Glomerular endothelial cell (primary cell): ENCODE measurements at regions not wholly inside any gene's neighbourhood (a gene's known extent, or its start where the extent isn't known, plus 50 kb on each side); places are given as distances from the start of the nearest gene placed in this dataset.
A peak's percentile ranks its signal among the peaks of the same experiment; 100 is the strongest.
"Not testable (repeated sequence)": the region's sequence is repeated elsewhere in the genome, so short reads cannot be mapped to it uniquely, and the experiment has no call there.

Experiments used
- DNase-seq: peaks from one replicate; pipeline ENCODE4 v3.0.0-alpha.2; 2011; ENCODE audit warnings: low read depth, low spot score; ENCODE audit errors: extremely low read depth

GRCh38 chr7:106747804-106748203, 86.8 kb upstream of the CCDC71L start:
- DNase-seq, result no peak

DNA sequence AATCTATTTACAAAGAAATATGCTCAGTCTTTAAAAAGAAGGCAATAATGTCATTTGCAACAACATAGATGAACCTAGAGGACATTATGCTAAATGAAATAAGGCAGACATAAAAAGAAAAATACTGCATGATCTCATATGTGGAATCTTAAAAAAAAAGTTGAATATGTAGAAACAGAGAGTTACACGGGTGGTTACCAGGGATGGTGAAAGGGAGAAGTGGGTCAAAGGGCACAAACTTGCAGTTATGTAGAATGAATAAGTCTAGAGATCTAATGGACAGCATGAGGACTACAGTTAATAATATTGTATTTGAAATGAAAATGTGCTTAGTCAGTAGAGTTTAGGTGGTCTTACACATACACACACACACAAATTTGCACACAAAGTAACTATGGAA, 88.2 kb upstream of the CCDC71L start:
- no peak for DNase-seq

GRCh38 chr7:106750773-106751172, 89.8 kb upstream of the CCDC71L start:
- no peak for DNase-seq

- no peak for DNase-seq
Measured at GRCh38 chr7:106752367-106752766, 91.4 kb upstream of the CCDC71L start.

GRCh38 chr7:106755024-106755423, 94.1 kb upstream of the CCDC71L start:
- not testable (repeated sequence) for DNase-seq

- no peak for DNase-seq
Measured at GRCh38 chr7:106755641-106756040, 94.7 kb upstream of the CCDC71L start.

DNA sequence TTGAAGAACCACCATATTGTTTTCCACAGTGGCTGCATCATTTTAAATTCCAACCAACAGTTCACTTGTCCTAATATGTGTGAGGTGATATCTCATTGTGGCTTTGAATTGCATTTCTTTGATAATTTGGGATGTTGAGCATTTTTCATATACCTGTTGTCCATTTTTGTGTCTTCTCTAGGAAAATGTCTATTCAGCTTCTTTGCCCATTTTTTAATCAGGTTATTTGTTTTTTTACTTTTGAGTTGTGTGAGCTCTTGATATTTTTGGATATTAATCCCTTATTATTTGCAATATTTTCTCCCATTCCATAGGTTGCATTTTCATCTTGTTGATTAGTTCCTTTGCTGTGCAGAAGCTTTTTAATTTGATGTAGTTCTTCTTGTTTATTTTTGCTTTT, 95.1 kb upstream of the CCDC71L start:
- DNase-seq, result no peak

- DNase-seq, result no peak
Measured at GRCh38 chr7:106756884-106757283, 95.9 kb upstream of the CCDC71L start.

- no peak for DNase-seq
Measured at GRCh38 chr7:106757846-106758245, 96.9 kb upstream of the CCDC71L start.

GRCh38 chr7:106762845-106763244, 101.9 kb upstream of the CCDC71L start:
- DNase-seq, result not testable (repeated sequence)

DNA sequence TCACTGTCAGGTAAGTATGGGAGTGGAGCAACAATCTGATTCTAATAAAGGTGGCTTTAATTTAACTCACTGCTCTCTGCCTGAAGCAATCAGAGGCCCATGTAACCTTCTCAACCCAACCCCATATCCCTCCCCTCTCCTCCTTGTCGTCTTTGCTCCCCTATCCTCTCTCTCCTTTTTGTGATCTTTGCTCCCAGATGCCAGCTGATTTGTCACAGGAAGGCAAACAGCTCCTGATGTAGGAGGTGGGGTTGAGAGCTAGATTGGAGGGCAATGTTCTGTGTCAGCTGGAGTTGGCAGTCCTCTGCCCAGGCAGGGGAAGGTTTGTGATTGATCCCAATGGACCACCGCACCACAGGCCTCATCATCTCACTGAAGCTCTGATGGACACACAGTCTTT, 101.4 kb upstream of the PIK3CG start:
- no peak for DNase-seq

DNA sequence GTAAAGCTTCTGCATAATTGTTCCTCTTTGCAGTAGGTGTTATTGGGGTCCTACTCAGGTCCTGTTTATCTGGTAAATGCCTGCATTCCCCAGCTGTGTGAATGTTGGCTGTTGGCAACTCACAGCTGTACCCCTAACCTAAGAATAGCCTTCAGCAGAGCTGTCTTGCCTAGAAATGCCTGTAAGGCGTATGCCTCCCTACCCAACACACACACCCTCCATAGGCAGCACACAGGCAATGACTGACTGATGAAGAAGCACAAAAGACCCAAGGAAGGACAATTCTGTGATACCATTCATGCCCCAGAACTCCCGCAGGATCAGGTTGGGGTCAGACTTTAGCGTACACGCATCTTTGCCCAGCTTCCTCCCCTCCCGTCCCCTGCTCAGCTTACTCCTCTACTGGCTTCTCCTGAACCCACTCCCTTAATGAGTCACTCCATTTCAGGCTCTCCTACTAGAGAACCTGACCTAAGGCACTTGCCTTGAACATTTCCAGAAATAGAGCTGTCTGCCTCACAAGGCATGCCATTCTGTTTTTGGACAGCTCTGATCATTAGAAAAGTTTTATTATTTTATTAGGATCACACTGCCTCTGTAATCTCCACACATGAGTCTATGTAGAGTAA, 99.2 kb upstream of the PIK3CG start:
- DNase-seq, result no peak

GRCh38 chr7:106766551-106766950, 98.5 kb upstream of the PIK3CG start:
- no peak for DNase-seq

DNA sequence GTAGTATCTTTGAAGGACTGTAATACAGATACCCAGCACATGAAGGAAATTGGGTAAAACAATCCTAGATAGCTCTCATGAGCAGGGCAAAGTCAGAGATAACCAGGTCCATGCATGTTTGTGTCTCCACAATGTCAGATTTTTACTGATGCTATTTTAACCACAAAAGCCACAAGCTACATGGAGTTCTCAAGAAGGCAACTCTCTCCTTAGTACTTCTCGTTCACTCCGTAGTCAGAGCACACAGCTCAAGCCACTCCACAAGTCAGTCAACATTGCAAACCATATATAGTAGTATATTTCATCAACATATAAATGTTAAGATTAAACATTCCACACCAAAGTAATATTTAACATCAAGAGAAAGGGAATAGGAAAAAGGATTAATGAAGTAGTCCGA, 98.0 kb upstream of the PIK3CG start:
- no peak for DNase-seq

DNA sequence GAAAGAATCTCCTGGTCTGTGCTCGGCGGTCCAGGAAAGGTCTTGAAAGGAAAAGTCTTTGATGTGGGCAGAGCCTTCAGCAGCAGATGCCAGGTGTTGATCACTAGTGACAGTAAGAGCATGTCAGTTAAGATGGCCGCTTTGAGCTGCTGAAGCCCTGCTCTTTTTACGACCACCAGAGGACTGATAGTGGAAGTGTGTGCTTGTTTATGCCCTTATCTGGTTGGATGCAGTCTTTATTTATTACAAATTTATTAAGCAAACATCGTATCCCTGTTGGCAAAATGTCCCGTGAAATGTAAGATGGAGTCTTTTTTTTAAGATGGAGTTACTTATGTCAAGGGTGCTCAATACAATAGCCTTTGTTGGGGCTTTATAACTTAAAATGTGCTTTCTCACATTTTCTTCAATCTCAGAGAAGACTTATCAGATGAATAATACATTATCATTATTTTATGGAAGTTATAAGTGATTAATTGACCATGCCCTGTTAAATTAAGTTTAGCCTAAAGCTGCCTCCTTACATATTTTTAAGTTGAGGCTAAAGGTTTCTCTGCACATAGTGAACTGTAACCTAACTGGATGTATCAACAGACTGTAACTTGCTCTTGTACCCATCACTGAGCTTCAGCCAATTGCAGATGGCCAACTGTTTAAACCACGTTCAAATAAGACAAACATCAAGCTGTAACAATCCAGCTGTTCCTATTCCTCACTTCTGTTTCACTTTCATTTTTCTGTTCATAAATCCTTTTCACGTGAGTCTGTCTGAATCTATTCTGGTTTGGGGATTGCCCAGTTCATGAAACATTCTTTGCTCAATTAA, 97.4 kb upstream of the PIK3CG start:
- DNase-seq, result no peak

GRCh38 chr7:106768324-106768751, 96.7 kb upstream of the PIK3CG start:
- DNase-seq, result no peak

- DNase-seq, result peak; percentile 91
Measured at GRCh38 chr7:106770191-106770590, 94.9 kb upstream of the PIK3CG start.

DNA sequence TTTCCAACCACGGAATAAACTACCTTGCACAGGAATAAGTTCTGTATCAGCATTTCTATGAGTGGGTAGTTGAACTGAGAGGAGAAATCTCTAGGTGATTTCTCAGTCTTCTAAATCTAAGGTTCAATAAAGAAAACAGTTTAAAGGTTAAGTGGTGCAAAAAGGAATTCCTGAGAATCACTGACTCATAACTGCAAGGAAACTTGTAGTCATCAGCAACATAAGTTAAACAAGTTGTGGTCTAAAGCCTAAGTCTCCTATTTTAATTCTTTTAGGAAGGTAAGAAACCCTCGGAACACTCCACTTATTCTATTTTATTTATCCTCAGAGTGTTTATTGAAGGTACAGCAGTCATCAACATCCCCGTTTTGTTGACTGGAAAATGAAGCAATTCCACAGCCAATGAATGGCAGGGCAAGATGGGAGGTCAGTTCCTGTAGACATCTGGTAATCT, 92.4 kb upstream of the PIK3CG start:
- DNase-seq, result no peak

GRCh38 chr7:106773228-106773627, 91.9 kb upstream of the PIK3CG start:
- DNase-seq, result no peak

DNA sequence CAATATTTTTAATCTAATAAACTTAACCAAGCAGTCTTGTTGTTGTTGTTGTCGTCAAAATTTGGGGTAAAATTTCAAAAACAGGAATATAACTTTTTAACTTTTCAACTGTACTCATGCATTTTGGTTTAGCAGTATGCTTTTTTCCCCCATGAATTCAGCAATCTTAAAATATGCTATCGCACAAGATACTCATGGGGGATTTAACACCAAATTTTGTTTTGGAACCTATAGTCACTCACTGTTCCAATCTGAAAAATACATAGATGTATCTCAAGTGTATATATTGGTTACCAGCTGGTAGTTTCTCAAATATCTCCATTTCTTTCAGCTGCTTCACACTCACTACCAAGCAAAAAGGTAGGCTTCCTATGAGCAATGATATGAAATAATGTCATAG, 91.4 kb upstream of the PIK3CG start:
- no peak for DNase-seq

DNA sequence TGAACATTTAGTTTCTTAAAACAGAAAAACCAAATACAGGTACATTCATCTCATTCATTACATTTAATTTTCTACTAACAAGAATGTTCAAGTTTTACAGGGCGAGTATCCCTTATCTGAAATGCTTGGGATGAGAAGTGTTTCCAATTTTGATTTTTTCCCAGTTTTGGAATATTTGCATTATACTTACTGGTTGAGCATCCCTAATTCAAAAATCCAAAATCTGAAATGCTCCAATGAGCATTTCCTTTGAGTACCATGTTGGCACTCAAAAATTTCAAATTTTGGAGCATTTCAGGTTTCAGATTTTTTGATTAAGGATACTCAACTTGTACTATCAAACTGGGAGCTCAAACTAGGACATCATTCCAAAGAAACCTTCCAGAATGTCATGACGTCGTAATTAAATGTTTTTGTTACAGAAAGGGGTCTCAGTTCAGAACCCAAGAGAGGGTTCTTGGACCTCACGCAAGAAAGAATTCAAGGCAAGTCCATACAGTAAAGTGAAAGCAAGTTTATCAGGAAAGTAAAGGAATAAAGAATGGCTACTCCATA, 90.8 kb upstream of the PIK3CG start:
- DNase-seq, result no peak
